ENCODE measurements at regions not wholly inside any gene's neighbourhood (a gene's known extent, or its start where the extent isn't known, plus 50 kb on each side); places are given as distances from the start of the nearest gene placed in this dataset.
A peak's percentile ranks its signal among the peaks of the same experiment; 100 is the strongest.

- Histone ChIP-seq H3K79me2 (ENCODE audit: low read length) (no peaks in the 10 kb centered on the region), H3K27me3 (ENCODE audit: low read depth, low read length) (no peaks in the 10 kb centered on the region), H3K36me3 (replicated peaks; ENCODE audit: low read depth, low read length) (no peaks in the 10 kb centered on the region), H3K9ac (ENCODE audit: low read length) (no peak overlapping the region), H3K4me3 (ENCODE audit: low read length) (no peak overlapping the region), H3K27ac (ENCODE audit: low read length) (no peak overlapping the region), H4K20me1 (ENCODE audit: insufficient read depth, low read length) (no peaks in the 10 kb centered on the region), H3K4me1 (ENCODE audit: low read length) (no peaks in the 10 kb centered on the region), H2AFZ (ENCODE audit: low read depth, low read length) (no peak overlapping the region), H3K4me2 (ENCODE audit: low read length) (no peak overlapping the region), H3K9me3 (ENCODE audit: insufficient read depth, low read length) (no peaks in the 10 kb centered on the region)
- TF ChIP-seq EZH2phosphoT487 (IDR thresholded peaks at IDR 0.05; ENCODE audit: low read depth) = no peak
Observed at GRCh38 chr2:60023256-60023985, 530.0 kb downstream of the BCL11A start.

DNA sequence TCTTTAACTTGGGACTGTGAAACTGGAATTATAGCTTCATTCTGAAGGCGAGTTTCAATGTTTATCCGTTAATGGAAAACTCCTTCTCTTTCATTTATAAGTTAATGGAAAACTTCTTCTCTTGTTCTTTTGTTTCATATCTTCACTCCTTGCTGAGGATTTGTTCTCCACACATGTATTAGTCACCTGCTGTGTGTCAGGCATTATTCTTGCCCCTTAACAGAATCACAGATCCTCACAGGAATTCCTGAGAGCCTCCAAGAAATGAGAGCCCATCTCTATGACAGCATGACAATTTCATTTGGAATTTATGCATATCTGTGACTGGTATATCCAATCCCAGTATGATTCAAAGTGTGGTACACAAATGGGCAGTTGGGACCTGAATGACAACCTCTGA is 545.8 kb downstream of the BCL11A start:
- Histone ChIP-seq H4K20me1 (ENCODE audit: insufficient read depth, low read length) (no peaks in the 10 kb centered on the region), H3K4me1 (ENCODE audit: low read length) (no peaks in the 10 kb centered on the region), H3K27ac (ENCODE audit: low read length) (no peak overlapping the region), H3K27me3 (ENCODE audit: low read depth, low read length) (no peaks in the 10 kb centered on the region), H2AFZ (ENCODE audit: low read depth, low read length) (no peak overlapping the region), H3K9me3 (ENCODE audit: insufficient read depth, low read length) (no peaks in the 10 kb centered on the region), H3K9ac (ENCODE audit: low read length) (no peak overlapping the region), H3K4me3 (ENCODE audit: low read length) (no peak overlapping the region), H3K36me3 (replicated peaks; ENCODE audit: low read depth, low read length) (no peaks in the 10 kb centered on the region), H3K79me2 (ENCODE audit: low read length) (no peaks in the 10 kb centered on the region), H3K4me2 (ENCODE audit: low read length) (no peak overlapping the region)
- TF ChIP-seq EZH2phosphoT487 (IDR thresholded peaks at IDR 0.05; ENCODE audit: low read depth) = no peak
- no peak for TF ChIP-seq CTCF (IDR thresholded peaks at IDR 0.05; ENCODE audit: low read depth, low read length)

DNA sequence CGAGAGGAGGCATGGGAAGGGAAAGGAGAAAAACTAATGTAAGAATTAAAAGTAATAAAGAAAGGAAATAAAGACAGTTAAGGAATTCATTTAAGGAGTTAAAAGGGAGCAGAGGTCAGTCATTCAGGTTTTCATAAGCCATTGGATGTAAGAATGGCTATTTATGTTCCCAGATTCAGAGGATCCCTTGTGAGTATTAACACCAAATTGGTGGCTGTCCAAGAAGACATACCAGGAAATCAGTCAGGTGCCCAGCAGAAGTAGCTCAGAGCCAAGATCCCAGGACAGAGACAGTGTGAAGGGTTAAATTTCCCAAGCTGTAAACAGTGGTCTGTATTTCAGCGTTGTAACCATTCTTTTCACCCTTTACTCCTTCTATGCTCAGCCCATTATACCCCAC is 550.4 kb downstream of the BCL11A start:
- Histone ChIP-seq H3K4me3 (ENCODE audit: low read length) (no peak overlapping the region), H3K36me3 (replicated peaks; ENCODE audit: low read depth, low read length) (no peaks in the 10 kb centered on the region), H3K4me2 (ENCODE audit: low read length) (no peak overlapping the region), H3K27me3 (ENCODE audit: low read depth, low read length) (no peaks in the 10 kb centered on the region), H4K20me1 (ENCODE audit: insufficient read depth, low read length) (no peaks in the 10 kb centered on the region), H3K79me2 (ENCODE audit: low read length) (no peaks in the 10 kb centered on the region), H3K9ac (ENCODE audit: low read length) (no peak overlapping the region), H2AFZ (ENCODE audit: low read depth, low read length) (no peak overlapping the region), H3K27ac (ENCODE audit: low read length) (no peak overlapping the region), H3K9me3 (ENCODE audit: insufficient read depth, low read length) (no peaks in the 10 kb centered on the region), H3K4me1 (ENCODE audit: low read length) (peaks cover 6% of the 10 kb centered on the region)
- no peak for TF ChIP-seq EZH2phosphoT487 (IDR thresholded peaks at IDR 0.05; ENCODE audit: low read depth)
- TF ChIP-seq CTCF (IDR thresholded peaks at IDR 0.05; ENCODE audit: low read depth, low read length) = no peak

- no peaks in the 10 kb centered on the region for H3K36me3 ChIP-seq (replicated peaks; ENCODE audit: low read depth, low read length)
- H3K4me3 ChIP-seq (ENCODE audit: low read length) = no peak overlapping the region
- H4K20me1 ChIP-seq (ENCODE audit: insufficient read depth, low read length) = no peaks in the 10 kb centered on the region
- H3K9me3 ChIP-seq (ENCODE audit: insufficient read depth, low read length) = no peaks in the 10 kb centered on the region
- H2AFZ ChIP-seq (ENCODE audit: low read depth, low read length) = 0 out of 2 replicates have a peak overlapping the region, but pooled peaks have one; percentile 2
- H3K27ac ChIP-seq (ENCODE audit: low read length) = no peak overlapping the region
- TF ChIP-seq CTCF (IDR thresholded peaks at IDR 0.05; ENCODE audit: low read depth, low read length) (peak; percentile 47), EZH2phosphoT487 (IDR thresholded peaks at IDR 0.05; ENCODE audit: low read depth) (no peak)
- H3K79me2 ChIP-seq (ENCODE audit: low read length) = no peaks in the 10 kb centered on the region
- no peaks in the 10 kb centered on the region for H3K27me3 ChIP-seq (ENCODE audit: low read depth, low read length)
- peaks cover 6% of the 10 kb centered on the region for H3K4me1 ChIP-seq (ENCODE audit: low read length)
- H3K9ac ChIP-seq (ENCODE audit: low read length) = no peak overlapping the region
- H3K4me2 ChIP-seq (ENCODE audit: low read length) = no peak overlapping the region
Observed at GRCh38 chr2:60002183-60002867, 551.1 kb downstream of the BCL11A start.

Data from OCI-LY3 (cell line).